ENCODE measurements at regions not wholly inside any gene's neighbourhood (a gene's known extent, or its start where the extent isn't known, plus 50 kb on each side); places are given as distances from the start of the nearest gene placed in this dataset.

- H2AK5ac ChIP-seq (ENCODE audit: low read length) = no peak overlapping the region
- H2BK5ac ChIP-seq (ENCODE audit: low read length) = no peak overlapping the region
- H3K4me3 ChIP-seq (ENCODE audit: low read length) = no peak overlapping the region
- no peak overlapping the region for H3K23ac ChIP-seq (ENCODE audit: low read length)
- H3K4me1 ChIP-seq (ENCODE audit: control insufficient read depth, low read depth, low read length) = no peaks in the 10 kb centered on the region
- no CpG with 5 or more reads among the region's 2 CpGs for WGBS (ENCODE audit: extremely low coverage, insufficient coverage, low lambda C conversion rate)
- no peak overlapping the region for H2BK120ac ChIP-seq (ENCODE audit: low read depth, low read length)
- H3K4ac ChIP-seq (ENCODE audit: low read depth, low read length) = no peak overlapping the region
- no peaks in the 10 kb centered on the region for H3K79me1 ChIP-seq (ENCODE audit: low read length)
- no peak overlapping the region for H4K8ac ChIP-seq (ENCODE audit: low read depth, low read length)
- H3K56ac ChIP-seq (ENCODE audit: low read length) = no peak overlapping the region
- no peak overlapping the region for H2BK15ac ChIP-seq (replicated peaks; ENCODE audit: low read depth)
- H3K27ac ChIP-seq (ENCODE audit: low read depth, low read length) = no peak overlapping the region
- H3K4me2 ChIP-seq (ENCODE audit: low read length) = no peak overlapping the region
- H3K18ac ChIP-seq (ENCODE audit: low read length) = no peak overlapping the region
- no peaks in the 10 kb centered on the region for H3K36me3 ChIP-seq (ENCODE audit: control insufficient read depth, insufficient read depth, low read length)
- H3K9ac ChIP-seq (ENCODE audit: low read length) = no peak overlapping the region
- DNase-seq = no peak
- no peaks in the 10 kb centered on the region for H3K27me3 ChIP-seq (ENCODE audit: insufficient read depth, low read length, poor library complexity)
- H4K5ac ChIP-seq (ENCODE audit: low read length) = no peak overlapping the region
- no peaks in the 10 kb centered on the region for H3K79me2 ChIP-seq (ENCODE audit: control insufficient read depth, insufficient read depth, low read length)
These were observed 338.1 kb upstream of the NEGR1 start for GRCh38 chr1:72620453-72620852.

- H2BK120ac ChIP-seq (ENCODE audit: low read depth, low read length) = no peak overlapping the region
- H3K79me2 ChIP-seq (ENCODE audit: control insufficient read depth, insufficient read depth, low read length) = no peaks in the 10 kb centered on the region
- H3K79me1 ChIP-seq (ENCODE audit: low read length) = no peaks in the 10 kb centered on the region
- no peak overlapping the region for H3K23ac ChIP-seq (ENCODE audit: low read length)
- H3K36me3 ChIP-seq (ENCODE audit: control insufficient read depth, insufficient read depth, low read length) = no peaks in the 10 kb centered on the region
- peak; percentile 65 for DNase-seq
- H2BK5ac ChIP-seq (ENCODE audit: low read length) = peak overlapping the region; percentile 81
- H3K27ac ChIP-seq (ENCODE audit: low read depth, low read length) = peak overlapping the region; percentile 66
- H3K56ac ChIP-seq (ENCODE audit: low read length) = peak overlapping the region; percentile 43
- H3K4me2 ChIP-seq (ENCODE audit: low read length) = no peak overlapping the region
- H3K27me3 ChIP-seq (ENCODE audit: insufficient read depth, low read length, poor library complexity) = no peaks in the 10 kb centered on the region
- no peak overlapping the region for H3K4me3 ChIP-seq (ENCODE audit: low read length)
- WGBS (ENCODE audit: extremely low coverage, insufficient coverage, low lambda C conversion rate) = no CpG with 5 or more reads among the region's 3 CpGs
- no peak overlapping the region for H2AK5ac ChIP-seq (ENCODE audit: low read length)
- H2BK15ac ChIP-seq (replicated peaks; ENCODE audit: low read depth) = no peak overlapping the region
- H4K8ac ChIP-seq (ENCODE audit: low read depth, low read length) = no peak overlapping the region
- H3K4ac ChIP-seq (ENCODE audit: low read depth, low read length) = no peak overlapping the region
- H4K5ac ChIP-seq (ENCODE audit: low read length) = peak overlapping the region; percentile 90
- peak overlapping the region; percentile 68 for H3K18ac ChIP-seq (ENCODE audit: low read length)
- H3K9ac ChIP-seq (ENCODE audit: low read length) = no peak overlapping the region
- peaks cover 2% of the 10 kb centered on the region for H3K4me1 ChIP-seq (ENCODE audit: control insufficient read depth, low read depth, low read length)
These were observed 324.0 kb upstream of the NEGR1 start for GRCh38 chr1:72606216-72606810.

GRCh38 chr1:72601035-72601674 is 318.8 kb upstream of the NEGR1 start:
- Histone ChIP-seq H2BK120ac (ENCODE audit: low read depth, low read length) (no peak overlapping the region), H3K4me2 (ENCODE audit: low read length) (no peak overlapping the region), H4K5ac (ENCODE audit: low read length) (no peak overlapping the region), H3K4ac (ENCODE audit: low read depth, low read length) (no peak overlapping the region), H3K56ac (ENCODE audit: low read length) (no peak overlapping the region), H3K36me3 (ENCODE audit: control insufficient read depth, insufficient read depth, low read length) (no peaks in the 10 kb centered on the region), H3K79me2 (ENCODE audit: control insufficient read depth, insufficient read depth, low read length) (no peaks in the 10 kb centered on the region), H3K79me1 (ENCODE audit: low read length) (no peaks in the 10 kb centered on the region), H3K4me1 (ENCODE audit: control insufficient read depth, low read depth, low read length) (no peaks in the 10 kb centered on the region), H3K27ac (ENCODE audit: low read depth, low read length) (no peak overlapping the region), H3K4me3 (ENCODE audit: low read length) (no peak overlapping the region), H2BK5ac (ENCODE audit: low read length) (no peak overlapping the region), H3K23ac (ENCODE audit: low read length) (no peak overlapping the region), H2BK15ac (replicated peaks; ENCODE audit: low read depth) (no peak overlapping the region), H2AK5ac (ENCODE audit: low read length) (no peak overlapping the region), H4K8ac (ENCODE audit: low read depth, low read length) (no peak overlapping the region), H3K9ac (ENCODE audit: low read length) (no peak overlapping the region), H3K18ac (ENCODE audit: low read length) (no peak overlapping the region), H3K27me3 (ENCODE audit: insufficient read depth, low read length, poor library complexity) (no peaks in the 10 kb centered on the region)
- no peak for DNase-seq
- no CpG with 5 or more reads among the region's 6 CpGs for WGBS (ENCODE audit: extremely low coverage, insufficient coverage, low lambda C conversion rate)

GRCh38 chr1:72586023-72586685 is 303.8 kb upstream of the NEGR1 start:
- no peaks in the 10 kb centered on the region for H3K27me3 ChIP-seq (ENCODE audit: insufficient read depth, low read length, poor library complexity)
- no peak overlapping the region for H2BK5ac ChIP-seq (ENCODE audit: low read length)
- H2BK120ac ChIP-seq (ENCODE audit: low read depth, low read length) = no peak overlapping the region
- no peak overlapping the region for H3K18ac ChIP-seq (ENCODE audit: low read length)
- H2BK15ac ChIP-seq (replicated peaks; ENCODE audit: low read depth) = no peak overlapping the region
- no peak overlapping the region for H4K5ac ChIP-seq (ENCODE audit: low read length)
- H3K4me1 ChIP-seq (ENCODE audit: control insufficient read depth, low read depth, low read length) = no peaks in the 10 kb centered on the region
- H3K9ac ChIP-seq (ENCODE audit: low read length) = no peak overlapping the region
- H4K8ac ChIP-seq (ENCODE audit: low read depth, low read length) = no peak overlapping the region
- no peak overlapping the region for H3K27ac ChIP-seq (ENCODE audit: low read depth, low read length)
- no peak overlapping the region for H2AK5ac ChIP-seq (ENCODE audit: low read length)
- no CpG with 5 or more reads among the region's 8 CpGs for WGBS (ENCODE audit: extremely low coverage, insufficient coverage, low lambda C conversion rate)
- H3K56ac ChIP-seq (ENCODE audit: low read length) = no peak overlapping the region
- H3K4ac ChIP-seq (ENCODE audit: low read depth, low read length) = no peak overlapping the region
- H3K36me3 ChIP-seq (ENCODE audit: control insufficient read depth, insufficient read depth, low read length) = no peaks in the 10 kb centered on the region
- H3K23ac ChIP-seq (ENCODE audit: low read length) = no peak overlapping the region
- H3K79me2 ChIP-seq (ENCODE audit: control insufficient read depth, insufficient read depth, low read length) = no peaks in the 10 kb centered on the region
- no peak overlapping the region for H3K4me2 ChIP-seq (ENCODE audit: low read length)
- DNase-seq = no peak
- H3K4me3 ChIP-seq (ENCODE audit: low read length) = no peak overlapping the region
- no peaks in the 10 kb centered on the region for H3K79me1 ChIP-seq (ENCODE audit: low read length)

GRCh38 chr1:72579629-72580028 is 297.3 kb upstream of the NEGR1 start:
- Histone ChIP-seq H4K8ac (ENCODE audit: low read depth, low read length) (no peak overlapping the region), H3K4me1 (ENCODE audit: control insufficient read depth, low read depth, low read length) (no peaks in the 10 kb centered on the region), H3K27me3 (ENCODE audit: insufficient read depth, low read length, poor library complexity) (no peaks in the 10 kb centered on the region), H3K18ac (ENCODE audit: low read length) (no peak overlapping the region), H3K27ac (ENCODE audit: low read depth, low read length) (no peak overlapping the region), H4K5ac (ENCODE audit: low read length) (no peak overlapping the region), H3K4ac (ENCODE audit: low read depth, low read length) (no peak overlapping the region), H3K23ac (ENCODE audit: low read length) (no peak overlapping the region), H3K79me1 (ENCODE audit: low read length) (no peaks in the 10 kb centered on the region), H2AK5ac (ENCODE audit: low read length) (no peak overlapping the region), H2BK120ac (ENCODE audit: low read depth, low read length) (no peak overlapping the region), H3K36me3 (ENCODE audit: control insufficient read depth, insufficient read depth, low read length) (no peaks in the 10 kb centered on the region), H2BK5ac (ENCODE audit: low read length) (no peak overlapping the region), H2BK15ac (replicated peaks; ENCODE audit: low read depth) (no peak overlapping the region), H3K79me2 (ENCODE audit: control insufficient read depth, insufficient read depth, low read length) (no peaks in the 10 kb centered on the region), H3K9ac (ENCODE audit: low read length) (no peak overlapping the region), H3K4me3 (ENCODE audit: low read length) (no peak overlapping the region), H3K4me2 (ENCODE audit: low read length) (no peak overlapping the region), H3K56ac (ENCODE audit: low read length) (no peak overlapping the region)
- WGBS (ENCODE audit: extremely low coverage, insufficient coverage, low lambda C conversion rate) = no CpG with 5 or more reads among the region's 2 CpGs
- no peak for DNase-seq

All from mesendoderm (in vitro differentiated cells).